NCI-H69 (cell line): ENCODE measurements at regions not wholly inside any gene's neighbourhood (a gene's known extent, or its start where the extent isn't known, plus 50 kb on each side); places are given as distances from the start of the nearest gene placed in this dataset.

Experiments
- DNase-seq: peaks from one replicate; lab custom pipeline; 2025; lab: John Stamatoyannopoulos, UW

DNA sequence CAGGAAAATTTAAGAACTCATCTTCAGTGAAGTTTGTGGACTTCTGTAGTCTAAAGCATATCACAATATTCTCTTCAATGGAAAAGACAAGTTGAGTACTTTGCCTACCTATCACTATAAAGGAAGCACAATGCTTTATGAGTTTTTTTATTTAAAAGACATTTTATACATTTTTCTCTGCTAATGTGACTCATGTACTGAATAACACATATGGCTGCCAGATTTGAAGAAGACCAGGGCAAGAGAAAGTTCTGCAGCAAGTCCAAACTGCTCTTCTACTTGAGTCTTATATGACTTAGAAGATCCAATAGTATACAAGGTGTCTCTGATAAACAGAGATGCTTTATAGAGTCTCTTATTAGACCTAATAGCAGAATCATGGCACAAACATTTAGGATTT, 978.4 kb downstream of the TLE4 start:
- no peak for DNase-seq

GRCh38 chr9:80547613-80548012, 975.8 kb downstream of the TLE4 start:
- no peak for DNase-seq

GRCh38 chr9:80540387-80540786, 968.6 kb downstream of the TLE4 start:
- no peak for DNase-seq

- no peak for DNase-seq
These were observed 967.2 kb downstream of the TLE4 start for GRCh38 chr9:80538976-80539375.

DNA sequence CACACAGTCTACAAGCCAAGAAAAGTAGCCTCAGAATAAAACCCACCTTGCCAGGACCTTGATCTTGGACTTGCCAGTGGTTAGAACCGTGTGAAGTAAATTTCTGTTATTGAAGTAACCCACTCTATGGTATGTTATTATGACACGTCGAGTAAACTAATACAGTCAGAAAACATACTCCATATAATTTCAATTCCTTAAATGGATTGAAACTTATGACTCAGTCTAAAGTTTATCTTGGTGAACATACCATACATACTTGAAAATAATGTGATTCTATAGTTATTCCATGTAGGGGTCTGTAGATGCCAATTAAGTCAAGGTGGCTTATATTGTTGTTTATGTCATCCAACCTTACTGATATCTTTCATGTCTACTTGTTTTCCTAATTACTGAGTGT, 950.7 kb downstream of the TLE4 start:
- no peak for DNase-seq

GRCh38 chr9:80521151-80521550, 949.4 kb downstream of the TLE4 start:
- DNase-seq: no peak

DNA sequence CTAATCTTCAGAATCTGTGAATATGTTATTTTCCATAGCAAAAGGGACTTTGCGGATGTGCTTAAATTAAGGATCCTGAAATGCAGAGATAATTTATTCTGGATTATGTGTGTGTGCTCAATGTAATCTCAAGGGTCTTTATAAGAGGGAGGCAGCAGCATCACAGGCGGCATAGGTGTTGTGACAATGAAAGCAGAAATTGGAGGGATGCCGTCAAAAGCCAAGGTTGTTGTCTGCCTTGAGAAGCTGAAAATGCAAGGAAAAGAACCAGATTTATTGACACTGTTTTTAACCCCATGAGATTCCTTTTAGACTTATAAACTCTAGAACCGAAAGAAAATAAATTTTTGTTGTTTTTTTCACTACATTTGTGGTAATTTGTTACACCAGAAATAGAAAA, 948.5 kb downstream of the TLE4 start:
- DNase-seq: no peak

GRCh38 chr9:80518441-80518840, 946.7 kb downstream of the TLE4 start:
- no peak for DNase-seq

DNA sequence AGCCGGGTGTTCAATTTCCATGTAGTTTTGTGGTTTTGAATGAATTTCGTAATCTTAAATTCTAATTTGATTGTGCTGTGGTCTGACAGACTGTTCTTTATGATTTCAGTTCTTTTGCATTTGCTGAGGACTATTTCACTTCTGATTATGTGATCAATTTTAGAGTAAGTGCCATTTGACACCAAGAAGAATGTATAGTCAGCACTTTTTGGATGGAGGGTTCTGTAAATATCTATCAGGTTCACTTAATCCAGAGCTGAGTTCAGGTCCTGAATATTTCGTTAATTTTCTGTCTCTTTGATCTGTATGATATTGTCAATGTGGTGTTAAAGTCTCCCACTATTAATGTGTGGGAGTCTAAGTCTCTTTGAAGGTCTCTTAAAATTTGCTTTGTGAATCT, 944.9 kb downstream of the TLE4 start:
- DNase-seq: no peak

DNA sequence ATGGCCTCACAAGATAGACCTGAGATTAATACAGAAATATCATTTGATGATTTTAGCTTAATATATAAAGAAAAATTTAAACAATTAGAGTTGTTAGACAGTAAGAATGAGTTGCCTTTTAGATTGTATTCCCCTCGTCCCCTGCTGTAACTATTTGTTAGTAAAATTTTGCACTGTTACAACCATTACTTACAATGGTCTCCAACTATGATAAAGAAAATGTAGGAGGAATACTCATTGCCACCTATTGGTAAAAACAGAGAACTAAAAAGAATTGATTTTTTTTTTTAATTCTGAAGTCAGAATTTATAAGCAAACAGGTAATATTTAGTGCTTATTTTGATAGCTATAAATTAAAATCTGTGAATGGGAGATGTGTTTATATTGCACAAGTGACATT, 937.6 kb downstream of the TLE4 start:
- DNase-seq: no peak

GRCh38 chr9:80507611-80508010, 935.8 kb downstream of the TLE4 start:
- peak; percentile 75 for DNase-seq

DNA sequence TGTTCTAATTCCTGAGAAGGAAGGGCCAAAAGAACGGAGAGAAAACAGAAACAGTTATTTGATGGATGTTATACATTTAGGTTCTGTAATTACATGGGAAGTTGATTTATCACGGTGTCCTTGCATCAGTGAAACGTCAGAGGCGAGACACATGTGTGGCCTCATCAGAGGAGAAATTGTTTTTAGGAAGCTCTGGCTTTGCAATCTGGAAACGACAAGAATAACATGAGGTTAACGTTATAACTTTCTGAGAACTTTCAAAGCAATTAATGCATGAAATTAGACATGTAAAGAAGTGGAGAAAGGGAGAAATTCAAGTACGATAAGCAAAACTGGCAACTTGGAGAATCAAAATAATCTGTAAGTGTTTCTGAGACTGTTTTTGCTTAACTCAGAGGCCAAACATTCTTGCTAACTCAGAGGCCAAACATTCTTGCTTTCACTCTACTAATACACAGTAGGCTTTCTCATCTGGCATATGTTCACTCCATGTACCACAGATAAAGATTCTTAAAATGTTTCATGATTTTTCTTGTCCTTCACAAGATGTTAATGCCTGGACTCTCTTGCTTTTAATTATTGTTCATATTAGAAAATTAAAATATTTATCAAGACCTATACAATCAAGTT, 933.0 kb downstream of the TLE4 start:
- no peak for DNase-seq

DNA sequence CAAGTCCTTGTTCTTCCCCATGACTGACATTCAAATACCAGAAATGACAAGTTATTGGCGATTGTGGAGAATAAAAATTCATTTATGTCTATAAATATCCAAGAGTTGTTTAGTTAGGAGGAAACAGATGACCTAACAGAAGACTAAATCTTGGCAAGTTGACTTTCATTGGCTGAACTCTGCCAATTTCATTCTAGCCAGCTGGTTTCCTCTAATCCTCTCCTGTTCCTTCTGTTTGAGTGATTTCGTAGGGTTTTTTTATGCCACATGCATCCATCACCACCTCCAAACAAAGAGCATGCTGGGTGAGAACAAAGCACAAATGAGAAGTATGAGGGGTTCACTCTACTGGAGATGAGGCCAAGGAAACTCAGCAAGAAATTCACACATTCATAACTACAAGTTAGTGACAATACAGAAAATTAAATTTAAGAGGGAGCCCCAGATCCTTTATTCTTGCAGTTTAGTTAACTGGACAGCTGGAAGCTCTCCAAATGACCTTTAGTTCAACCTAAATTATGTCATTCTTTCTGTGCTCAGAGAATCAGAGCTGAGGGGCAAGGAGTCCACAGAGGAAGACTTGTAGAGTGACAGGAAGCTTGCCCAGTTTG, 932.0 kb downstream of the TLE4 start:
- DNase-seq: no peak

- no peak for DNase-seq
These were observed 930.5 kb downstream of the TLE4 start for GRCh38 chr9:80502306-80502705.

- DNase-seq: no peak
These were observed 929.9 kb downstream of the TLE4 start for GRCh38 chr9:80501635-80502034.

DNA sequence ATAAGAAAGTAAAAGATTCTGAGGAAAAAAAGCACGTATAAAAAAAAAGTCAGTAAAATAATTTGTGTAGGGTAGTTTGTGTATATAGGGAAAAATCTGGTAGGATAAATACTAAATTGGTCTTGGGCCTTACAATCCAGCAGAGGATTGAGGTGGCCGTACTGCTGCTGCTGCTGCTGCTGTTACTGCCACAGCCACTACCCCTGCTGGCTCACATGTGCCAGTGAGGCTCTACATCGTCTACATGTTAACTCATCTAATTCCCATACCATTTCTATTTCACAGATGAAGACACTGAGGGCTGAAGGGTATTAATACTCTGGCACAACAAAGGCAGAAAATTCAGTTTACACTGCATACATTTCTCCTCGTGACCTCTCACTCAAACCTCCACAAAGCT, 928.5 kb downstream of the TLE4 start:
- DNase-seq: no peak

GRCh38 chr9:80498001-80498555, 926.3 kb downstream of the TLE4 start:
- DNase-seq: no peak

GRCh38 chr9:80496901-80497556, 925.3 kb downstream of the TLE4 start:
- DNase-seq: peak; percentile 6

GRCh38 chr9:80493258-80493657, 921.5 kb downstream of the TLE4 start:
- no peak for DNase-seq

DNA sequence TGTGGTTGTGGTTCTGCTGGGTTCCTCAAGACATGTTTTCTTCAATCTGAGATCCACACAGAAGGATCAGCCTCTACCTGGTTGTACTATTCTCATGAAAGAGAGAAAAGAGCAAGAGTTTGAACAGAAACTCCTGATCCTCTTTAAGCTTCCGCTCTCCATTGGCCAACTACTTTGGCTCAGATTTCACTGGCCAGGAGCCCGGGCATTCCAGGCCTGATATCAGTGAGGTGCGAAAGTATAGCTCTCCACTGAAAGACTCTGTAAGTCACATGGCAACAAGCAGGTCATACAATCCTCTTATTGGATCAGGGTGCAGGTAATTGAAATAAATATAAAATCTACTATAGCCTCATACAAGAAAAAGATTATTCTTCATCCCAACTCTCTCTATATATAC, 920.5 kb downstream of the TLE4 start:
- DNase-seq: no peak

DNA sequence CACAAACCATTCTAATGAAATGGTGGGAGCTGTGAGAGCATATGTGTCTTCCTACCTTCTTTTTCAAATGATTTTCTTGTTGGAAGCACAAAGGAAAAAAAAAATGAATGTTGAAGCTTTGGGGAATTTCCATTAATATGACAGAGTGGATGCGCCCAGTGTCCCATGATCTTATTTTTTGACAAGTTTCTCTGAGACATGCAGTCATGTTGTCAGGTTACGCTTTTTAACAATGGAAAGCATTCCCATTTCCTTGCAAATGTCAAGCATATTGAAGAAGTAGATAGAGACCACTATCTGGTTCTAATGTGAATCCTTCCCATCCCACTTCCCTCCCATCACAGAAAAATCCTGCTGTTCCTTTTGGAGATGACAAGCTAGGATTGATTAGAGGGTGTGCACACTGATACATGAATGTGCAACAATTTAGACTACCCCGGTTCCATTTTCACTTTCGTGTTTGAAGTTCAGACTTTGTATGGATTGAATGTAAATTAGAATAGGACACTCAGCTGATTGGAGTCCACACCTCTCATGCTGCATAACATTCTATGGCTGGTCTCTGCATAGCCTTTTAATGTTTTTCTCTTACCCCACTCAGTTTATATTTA, 919.4 kb downstream of the TLE4 start:
- DNase-seq: no peak

DNA sequence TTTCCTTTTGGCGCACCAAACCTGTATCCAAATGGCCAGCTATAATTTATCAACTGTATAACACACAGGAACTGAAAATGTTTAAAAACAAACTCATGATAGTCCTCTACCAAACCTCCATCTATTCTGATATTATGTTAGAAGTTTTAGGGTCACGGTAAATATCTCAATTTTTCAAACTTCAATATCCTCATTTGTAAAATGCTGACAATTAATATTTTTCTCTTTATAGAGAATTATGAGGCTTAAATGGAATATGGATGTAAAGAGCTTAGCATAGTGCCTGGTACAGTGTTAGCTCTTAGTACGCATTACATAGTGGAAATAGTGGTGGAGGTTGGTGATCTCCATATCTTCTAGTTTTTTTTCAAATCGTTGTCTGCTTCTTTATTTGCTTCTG, 917.6 kb downstream of the TLE4 start:
- no peak for DNase-seq
